ENCODE measurements at regions not wholly inside any gene's neighbourhood (a gene's known extent, or its start where the extent isn't known, plus 50 kb on each side); places are given as distances from the start of the nearest gene placed in this dataset.

DNA sequence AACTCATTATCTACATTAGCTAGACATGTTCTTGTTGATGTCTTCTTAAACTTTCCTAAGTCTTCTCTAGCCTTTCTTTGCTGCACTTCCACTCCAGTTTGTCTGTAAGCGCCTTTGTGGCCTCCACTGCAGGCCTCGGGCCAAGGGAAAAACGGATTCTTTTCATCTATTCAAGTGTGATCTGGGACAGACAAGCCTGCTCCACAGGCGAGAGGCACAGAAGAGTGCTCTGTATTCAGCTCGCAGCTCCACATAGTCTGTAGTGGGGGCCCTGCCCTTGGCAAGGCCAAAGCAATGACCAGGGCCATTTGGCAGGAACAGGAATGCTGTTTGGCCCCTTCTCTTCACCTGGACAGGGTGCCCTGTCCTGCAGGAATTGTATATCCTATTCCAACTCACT is 84.1 kb upstream of the BARX2 start:
- DNase-seq, result no peak

GRCh38 chr11:129290966-129291365 is 84.7 kb upstream of the BARX2 start:
- DNase-seq, result no peak

GRCh38 chr11:129289350-129290040 is 86.2 kb upstream of the BARX2 start:
- DNase-seq, result no peak

- no peak for DNase-seq
Observed at GRCh38 chr11:129287920-129288319, 87.7 kb upstream of the BARX2 start.

- no peak for DNase-seq
Observed at GRCh38 chr11:129286813-129287212, 88.8 kb upstream of the BARX2 start.

- no peak for DNase-seq
Observed at GRCh38 chr11:129285402-129285786, 90.3 kb upstream of the BARX2 start.

DNA sequence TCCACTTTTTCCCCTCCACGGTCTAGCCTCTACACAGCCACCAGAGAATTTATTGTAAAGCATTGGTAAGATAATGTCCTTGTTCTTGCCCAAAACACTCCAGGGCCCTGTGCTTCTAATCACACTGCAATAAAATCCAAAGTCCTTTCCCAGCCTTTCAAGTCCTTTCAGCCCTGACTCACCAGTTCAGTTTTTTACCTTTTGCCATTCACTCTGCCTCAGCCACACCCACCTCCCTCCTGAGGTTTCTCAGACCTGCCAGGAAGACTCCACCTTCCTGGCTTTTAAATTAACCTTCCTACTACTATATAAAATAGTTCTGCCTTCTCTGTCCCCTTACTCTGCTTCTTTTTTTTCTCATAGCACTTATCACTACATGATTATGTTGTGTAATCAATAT is 91.0 kb upstream of the ARHGAP32 start:
- no peak for DNase-seq

DNA sequence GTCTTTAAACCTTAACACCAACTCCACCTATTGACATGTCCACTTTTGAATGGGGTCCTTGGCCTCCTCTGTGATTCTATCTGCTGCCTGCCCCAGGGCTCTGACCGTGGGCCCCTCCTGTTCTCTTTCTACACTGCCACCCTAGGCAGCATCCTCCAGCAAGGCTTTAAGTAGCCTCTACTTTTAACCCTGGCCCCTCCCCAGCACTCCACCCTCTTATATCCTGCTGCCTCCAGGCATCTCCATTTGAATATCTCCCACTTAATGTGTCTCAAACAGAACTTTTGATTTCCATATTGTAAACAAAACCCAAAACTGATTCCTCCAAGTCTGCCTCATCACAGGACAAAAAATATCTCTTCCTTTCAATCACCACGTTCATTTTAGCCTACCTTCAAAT is 90.5 kb upstream of the ARHGAP32 start:
- no peak for DNase-seq

GRCh38 chr11:129281471-129282415 is 89.6 kb upstream of the ARHGAP32 start:
- DNase-seq, result no peak

GRCh38 chr11:129280027-129280811 is 88.1 kb upstream of the ARHGAP32 start:
- peak; percentile 1 for DNase-seq

DNA sequence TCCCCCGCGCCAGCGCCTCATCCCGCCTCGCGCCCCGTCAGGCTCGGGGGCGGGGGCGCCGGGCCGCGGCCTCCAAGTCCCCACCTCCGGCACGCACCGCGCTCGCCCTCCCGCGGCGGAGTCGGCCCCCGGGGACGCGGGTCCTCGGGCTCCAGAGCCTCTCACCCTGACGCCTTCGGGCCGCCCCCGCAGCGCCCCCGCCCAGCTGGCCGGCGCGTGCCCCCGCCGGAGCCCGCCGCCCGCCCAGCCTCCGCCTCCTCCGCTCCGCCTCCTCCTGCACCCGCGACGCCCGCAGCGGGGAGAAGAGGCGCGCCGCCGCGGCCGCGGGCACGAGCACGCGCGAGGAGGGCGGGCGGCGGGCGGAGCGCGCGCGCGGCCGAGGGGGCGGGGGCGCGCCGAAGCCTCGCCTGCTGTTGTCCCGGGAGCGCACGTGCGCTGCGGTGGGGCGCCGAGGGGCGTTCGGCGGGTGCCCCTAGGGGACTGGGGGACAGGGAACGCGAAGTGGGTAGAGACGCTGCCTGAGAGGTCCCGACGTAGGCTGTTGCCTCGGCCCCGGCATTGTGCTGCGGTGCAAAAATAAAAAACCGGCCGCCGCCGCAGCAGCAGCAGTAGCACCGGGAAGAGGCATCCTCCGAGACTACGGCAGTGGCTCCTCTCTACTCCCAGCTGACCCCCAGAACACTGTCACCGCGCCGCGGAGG is 87.4 kb upstream of the ARHGAP32 start:
- DNase-seq, result peak; percentile 76

DNA sequence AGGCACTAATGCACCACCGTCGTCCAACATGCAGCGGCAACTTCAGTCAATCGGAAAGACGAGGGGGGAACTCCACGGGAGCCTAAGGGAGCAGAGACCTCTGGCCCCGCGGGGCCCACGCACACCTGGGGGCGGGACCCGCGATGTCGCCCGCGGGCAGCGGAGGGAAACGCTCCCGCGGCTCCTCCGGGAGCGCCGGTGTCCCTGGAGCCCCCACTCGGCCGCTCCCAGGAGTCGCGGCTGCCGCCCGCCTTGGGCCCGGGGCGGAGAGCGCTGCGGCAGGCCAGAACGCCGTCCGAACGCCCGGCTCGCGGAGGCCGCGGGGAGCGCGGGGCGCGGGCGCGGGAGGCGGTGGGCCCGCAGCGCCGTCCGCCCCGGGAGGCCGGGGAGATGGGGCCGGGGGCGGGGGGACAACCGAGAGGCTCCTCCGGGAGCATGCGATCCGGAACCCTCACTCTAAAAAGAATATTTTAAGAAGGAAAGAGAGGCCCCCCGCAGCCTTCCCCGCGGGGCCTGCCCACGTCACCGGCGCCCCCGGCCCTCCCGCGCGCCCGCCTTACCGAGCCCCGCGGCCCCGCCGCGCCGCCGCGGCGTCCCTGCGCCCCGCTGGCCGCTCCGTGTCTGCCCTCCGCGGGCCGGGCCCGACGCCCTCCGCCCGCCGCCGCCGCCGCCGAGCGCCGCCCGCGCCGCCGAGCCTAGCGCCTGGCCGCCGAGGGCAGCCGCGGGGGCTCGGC is 86.6 kb upstream of the ARHGAP32 start:
- peak; percentile 5 for DNase-seq

DNA sequence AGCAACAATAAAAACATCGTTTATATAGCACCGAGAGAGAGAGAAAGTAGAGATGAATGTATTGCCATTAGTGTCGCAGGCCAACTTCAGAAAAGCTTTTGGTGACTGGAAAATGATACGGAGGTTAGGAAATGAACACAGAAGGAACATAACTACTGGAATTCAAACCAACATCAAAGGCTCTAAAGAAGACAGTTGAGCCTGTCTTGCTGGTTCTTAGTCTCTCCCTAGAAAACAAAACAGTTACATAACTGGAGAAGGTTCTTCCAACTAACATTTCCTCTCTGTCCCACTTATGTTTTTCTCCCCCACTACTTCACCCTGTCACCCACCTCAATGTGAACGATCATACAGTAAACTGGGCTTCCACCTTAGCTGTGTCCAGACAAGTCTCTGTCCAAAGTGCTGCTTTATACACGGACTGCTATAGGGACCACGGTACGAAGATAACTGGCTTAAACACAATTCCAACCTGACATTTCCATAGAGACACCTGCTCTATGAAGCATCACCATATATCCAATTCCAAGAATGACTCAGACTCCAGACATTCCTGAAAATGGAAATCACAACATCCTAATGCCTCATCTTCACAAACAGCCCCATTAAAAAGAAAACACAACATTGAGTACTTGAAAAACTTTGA is 85.2 kb upstream of the ARHGAP32 start:
- no peak for DNase-seq

GRCh38 chr11:129275828-129276227 is 83.7 kb upstream of the ARHGAP32 start:
- DNase-seq, result no peak

GRCh38 chr11:129273944-129274711 is 82.0 kb upstream of the ARHGAP32 start:
- DNase-seq, result no peak

- DNase-seq, result no peak
Observed at GRCh38 chr11:129273322-129273721, 81.2 kb upstream of the ARHGAP32 start.

GRCh38 chr11:129271030-129271429 is 78.9 kb upstream of the ARHGAP32 start:
- DNase-seq, result no peak

DNA sequence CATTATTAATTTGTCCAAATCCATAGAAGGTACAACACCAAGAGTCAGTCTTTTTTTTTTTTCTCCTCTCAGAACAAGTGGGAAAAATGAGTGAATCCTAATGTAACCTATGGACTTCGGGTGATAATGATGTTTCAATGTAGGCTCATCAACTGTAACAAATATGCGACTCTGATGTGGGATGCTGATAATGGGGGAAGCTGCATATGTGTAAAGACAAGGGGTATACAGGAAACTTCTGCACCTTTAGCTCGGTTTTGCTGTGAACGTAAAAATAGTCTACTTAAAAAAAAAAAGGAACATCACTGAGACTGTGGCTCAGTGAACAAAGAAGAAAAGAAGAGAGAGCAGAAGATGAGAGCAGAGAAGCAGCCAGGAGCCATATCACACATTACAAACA is 78.3 kb upstream of the ARHGAP32 start:
- no peak for DNase-seq

DNA sequence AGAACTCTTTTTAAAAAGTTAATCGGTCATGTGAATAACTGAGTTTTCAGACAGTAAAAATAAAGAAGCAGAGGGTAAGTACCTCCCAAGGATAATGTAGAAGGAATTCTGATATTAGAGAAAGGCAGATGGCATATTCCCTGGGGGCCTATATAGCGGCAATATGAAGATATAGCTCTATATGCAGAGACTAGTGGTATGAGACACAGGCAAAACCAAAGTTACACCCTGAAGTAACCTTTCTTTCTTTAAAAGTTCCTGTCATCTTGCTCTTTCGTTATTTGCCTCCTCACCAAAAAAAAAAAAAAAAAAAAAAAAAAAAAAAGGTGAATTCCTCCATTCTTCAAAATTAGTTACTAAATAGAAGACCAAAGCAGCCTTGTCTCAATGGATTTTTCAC is 76.2 kb upstream of the ARHGAP32 start:
- DNase-seq, result no peak

GRCh38 chr11:129267716-129268115 is 75.6 kb upstream of the ARHGAP32 start:
- no peak for DNase-seq

DNA sequence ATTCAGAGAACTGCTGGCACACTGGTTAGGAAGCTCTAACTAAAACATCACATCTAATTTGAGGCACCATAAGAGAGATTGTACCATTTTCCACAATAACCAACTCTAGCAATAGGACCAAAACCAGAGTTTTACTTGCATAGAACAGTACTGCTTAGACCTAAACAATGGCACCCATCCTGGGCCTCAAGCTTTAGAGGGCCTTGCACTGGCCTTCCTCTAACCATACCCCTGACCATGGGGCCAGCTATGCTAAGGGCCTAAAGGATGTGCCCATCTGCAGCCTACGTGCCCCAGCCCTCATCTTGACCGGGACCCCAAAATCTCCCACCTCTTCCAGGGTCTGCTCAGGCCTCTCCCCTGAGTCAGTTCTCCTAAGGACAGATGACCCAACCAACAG is 74.4 kb upstream of the ARHGAP32 start:
- DNase-seq, result no peak

Data from CD4-positive, alpha-beta T cell treated with Interleukin-17A for 1 hour (primary cell).